ENCODE measurements at regions not wholly inside any gene's neighbourhood (a gene's known extent, or its start where the extent isn't known, plus 50 kb on each side); places are given as distances from the start of the nearest gene placed in this dataset.

GRCh38 chr16:6016530-6017184 lies 919.1 kb upstream of the EEF2KMT start:
- DNase-seq (ENCODE audit: low read depth in 3 of 3) = no peak

DNA sequence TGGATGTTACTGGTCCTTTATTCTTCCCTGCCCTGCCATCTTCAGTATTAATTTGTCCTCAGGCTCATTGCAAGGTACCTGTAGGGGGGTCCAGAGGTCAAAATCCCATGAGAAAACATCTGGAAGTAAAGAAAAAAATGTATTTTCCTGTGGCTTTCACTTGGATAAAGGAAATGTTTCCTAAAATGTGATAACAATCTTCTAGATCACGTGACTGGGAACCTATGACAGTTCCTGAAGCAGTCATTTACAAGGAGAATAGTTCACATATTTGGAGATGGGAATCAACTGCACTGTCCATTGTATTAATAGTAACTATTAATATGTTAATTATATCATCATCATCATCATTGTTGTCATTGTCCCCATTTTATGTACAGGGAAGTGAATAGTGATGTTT lies 915.1 kb upstream of the EEF2KMT start:
- DNase-seq (ENCODE audit: low read depth in 3 of 3) = no peak

DNA sequence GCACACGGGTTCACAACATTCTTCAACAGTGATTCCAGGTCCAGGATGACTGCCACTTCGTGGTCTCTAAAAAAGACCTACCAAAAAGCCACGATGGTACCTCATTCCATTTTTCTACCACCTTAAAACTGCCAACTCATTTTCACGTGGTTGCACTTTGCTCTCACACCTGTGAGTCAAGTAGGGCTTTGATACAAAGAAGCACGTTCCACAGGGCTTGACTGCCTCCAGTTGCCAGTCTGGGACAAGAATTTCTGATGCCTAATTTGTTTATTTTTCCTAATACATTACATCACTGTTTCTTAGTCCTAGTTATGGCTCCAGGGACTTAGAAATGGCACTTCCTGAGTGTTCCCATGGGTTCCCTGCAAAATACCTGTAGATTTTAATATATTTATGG lies 911.6 kb upstream of the EEF2KMT start:
- DNase-seq (ENCODE audit: low read depth in 3 of 3) = no peak

DNA sequence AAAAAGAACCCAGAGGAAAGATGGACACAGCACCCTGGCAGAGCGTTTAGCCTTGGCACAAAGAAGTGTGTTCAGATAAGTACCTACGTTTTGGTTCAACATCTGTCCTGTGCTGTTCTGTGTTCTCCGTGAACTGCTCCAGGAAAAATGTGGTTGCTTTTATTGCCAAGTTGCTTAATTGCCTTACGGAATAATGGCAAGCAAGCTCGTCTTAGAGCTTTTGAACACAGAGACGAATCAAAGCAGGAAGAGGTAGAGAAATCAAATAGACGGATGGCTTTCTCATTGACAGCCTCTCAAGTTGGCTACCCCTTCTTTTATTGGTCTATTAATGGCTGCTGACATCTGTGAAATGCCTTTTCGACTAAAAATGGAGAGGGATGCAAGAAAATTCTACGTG lies 911.1 kb upstream of the EEF2KMT start:
- no peak for DNase-seq (ENCODE audit: low read depth in 3 of 3)

- no peak for DNase-seq (ENCODE audit: low read depth in 3 of 3)
Observed at GRCh38 chr16:5993356-5993755, 895.8 kb upstream of the EEF2KMT start.

GRCh38 chr16:5982979-5983378 lies 885.4 kb upstream of the EEF2KMT start:
- no peak for DNase-seq (ENCODE audit: low read depth in 3 of 3)

- no peak for DNase-seq (ENCODE audit: low read depth in 3 of 3)
Observed at GRCh38 chr16:5979905-5980550, 882.4 kb upstream of the EEF2KMT start.

GRCh38 chr16:5977329-5977728 lies 879.7 kb upstream of the EEF2KMT start:
- no peak for DNase-seq (ENCODE audit: low read depth in 3 of 3)

DNA sequence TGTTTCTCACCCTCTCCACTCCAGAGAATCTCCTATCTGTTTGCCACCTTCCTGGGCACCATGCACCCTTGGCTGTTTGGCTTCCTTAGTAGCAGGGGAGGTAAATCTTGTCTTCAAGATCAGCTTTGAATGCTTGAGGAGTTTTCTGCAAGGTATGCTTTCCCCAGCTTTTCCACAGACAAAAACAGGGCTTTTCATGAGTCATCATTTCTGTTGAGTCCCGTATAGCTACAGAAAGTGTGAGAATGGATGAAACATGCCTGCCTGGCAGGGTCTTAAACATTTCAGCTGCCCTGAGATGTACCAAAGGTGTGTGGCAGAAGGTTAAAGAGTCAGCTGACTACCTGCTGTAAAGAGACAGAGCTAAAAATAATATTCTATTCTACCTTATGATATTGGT lies 875.2 kb upstream of the EEF2KMT start:
- DNase-seq (ENCODE audit: low read depth in 3 of 3) = no peak

GRCh38 chr16:5971924-5972323 lies 874.3 kb upstream of the EEF2KMT start:
- no peak for DNase-seq (ENCODE audit: low read depth in 3 of 3)

DNA sequence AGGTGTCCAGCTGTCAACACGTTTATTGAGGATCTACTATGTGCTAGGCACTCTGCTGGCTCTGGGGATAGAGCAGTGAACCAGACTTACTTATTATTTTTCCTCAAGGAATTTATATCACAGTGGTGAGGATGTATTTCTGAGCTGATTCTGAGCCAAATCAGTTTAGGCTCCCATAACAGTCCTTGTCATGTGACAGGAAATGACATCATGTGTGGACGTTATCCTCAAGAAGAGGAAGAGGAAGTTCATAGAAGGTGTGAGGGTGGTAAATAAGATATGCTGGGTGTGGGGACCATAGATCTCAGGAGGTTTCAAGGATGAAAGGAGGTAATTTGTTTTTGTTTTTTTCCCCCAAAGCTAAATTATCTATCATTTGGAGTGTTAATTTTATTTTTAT lies 873.5 kb upstream of the EEF2KMT start:
- no peak for DNase-seq (ENCODE audit: low read depth in 3 of 3)

DNA sequence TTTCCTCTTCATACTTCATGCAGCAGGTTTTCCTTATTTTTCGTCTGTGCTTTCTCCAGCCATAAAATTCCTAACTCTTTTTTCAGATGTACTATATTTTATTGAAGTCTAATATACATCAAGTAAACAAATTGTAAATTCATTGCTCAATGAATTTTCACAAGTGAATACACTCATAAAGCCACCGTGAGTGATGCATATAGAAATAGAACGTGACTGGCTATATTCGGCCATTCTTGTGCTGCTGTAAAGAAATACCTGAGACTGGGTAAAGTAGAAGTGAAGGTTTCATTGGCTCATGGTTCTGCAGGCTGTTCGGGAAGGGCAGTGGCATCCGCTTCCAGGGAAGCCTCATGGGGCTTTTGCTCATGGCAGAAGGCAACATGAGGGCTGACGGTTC lies 868.4 kb upstream of the EEF2KMT start:
- no peak for DNase-seq (ENCODE audit: low read depth in 3 of 3)

DNA sequence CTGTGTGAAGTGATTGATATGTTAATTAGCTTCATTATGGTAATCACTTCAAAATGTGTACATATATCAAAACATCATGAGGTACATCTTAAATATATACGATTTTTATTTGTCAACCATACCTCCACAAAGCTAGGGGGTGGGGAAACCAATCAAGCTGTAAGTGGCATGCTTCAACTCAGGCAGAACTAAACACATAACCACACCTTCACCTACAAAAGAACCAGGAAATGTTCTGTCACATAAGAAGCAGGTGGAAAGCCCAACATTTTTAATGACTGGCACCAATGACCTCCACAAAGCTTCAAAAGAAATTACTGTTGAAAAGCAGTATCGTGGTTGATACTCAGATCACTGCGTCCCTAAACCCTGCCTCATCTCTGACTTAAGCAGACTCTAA lies 867.7 kb upstream of the EEF2KMT start:
- no peak for DNase-seq (ENCODE audit: low read depth in 3 of 3)

DNA sequence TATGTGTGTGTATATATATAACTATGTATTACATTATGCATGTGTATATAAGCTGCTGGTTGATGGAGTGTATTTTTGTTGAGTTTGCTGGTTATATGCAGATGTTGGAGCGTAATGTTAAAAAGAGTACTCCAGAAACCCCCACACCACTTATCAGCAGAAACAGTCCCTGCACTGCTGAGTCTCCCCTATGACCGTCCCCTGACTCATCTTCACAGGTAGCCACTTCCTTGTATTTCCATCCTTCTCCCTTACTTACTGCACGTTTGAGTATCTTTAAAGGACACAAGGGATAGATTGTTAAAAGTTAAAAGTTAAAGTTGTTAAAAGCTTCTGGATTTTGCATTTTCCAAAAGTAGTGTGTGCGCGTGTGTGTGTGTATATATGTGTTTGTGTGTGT lies 853.9 kb upstream of the EEF2KMT start:
- no peak for DNase-seq (ENCODE audit: low read depth in 3 of 3)

GRCh38 chr16:5944971-5945370 lies 847.4 kb upstream of the EEF2KMT start:
- DNase-seq (ENCODE audit: low read depth in 3 of 3) = no peak

GRCh38 chr16:5938607-5939006 lies 841.0 kb upstream of the EEF2KMT start:
- DNase-seq (ENCODE audit: low read depth in 3 of 3) = no peak

DNA sequence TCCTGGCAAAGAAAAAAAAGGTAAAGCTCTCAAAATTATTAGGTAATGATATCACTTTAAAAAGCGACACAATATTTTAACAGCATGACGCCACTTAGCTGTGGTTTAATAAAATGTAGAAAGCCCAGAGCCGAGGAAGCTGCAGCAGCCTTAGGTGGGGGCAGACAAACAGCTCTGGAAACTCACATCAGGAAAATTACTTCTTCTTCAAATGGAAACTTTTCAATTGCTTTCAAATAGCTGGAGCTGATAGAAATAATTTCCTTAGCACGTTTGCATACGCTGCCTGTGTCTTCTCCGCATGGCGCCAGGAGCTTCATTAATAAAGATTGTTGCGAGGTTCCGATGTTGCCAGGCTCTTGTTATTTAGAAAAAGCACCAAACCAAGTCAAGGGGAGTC lies 835.3 kb upstream of the EEF2KMT start:
- no peak for DNase-seq (ENCODE audit: low read depth in 3 of 3)

- DNase-seq (ENCODE audit: low read depth in 3 of 3) = no peak
Observed at GRCh38 chr16:5928476-5929065, 831.0 kb upstream of the EEF2KMT start.

DNA sequence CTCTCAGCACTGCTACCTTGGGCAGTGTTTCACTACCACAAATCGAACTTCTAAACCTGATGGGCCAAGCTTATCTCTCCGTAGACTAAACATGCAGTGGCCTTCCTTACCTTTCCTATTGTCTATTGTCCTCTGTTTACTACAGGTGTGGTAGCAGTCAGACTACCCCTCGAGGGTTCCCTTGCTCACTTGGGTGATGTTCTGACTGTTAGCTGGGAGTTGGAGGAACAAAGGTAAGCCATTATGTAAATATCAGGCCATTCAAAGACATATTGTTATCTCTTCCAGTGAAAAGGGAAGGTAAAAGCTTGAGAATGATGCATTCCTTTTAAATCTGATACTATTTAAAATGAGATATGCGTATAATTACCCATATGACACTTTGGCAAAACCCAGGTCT lies 828.3 kb upstream of the EEF2KMT start:
- no peak for DNase-seq (ENCODE audit: low read depth in 3 of 3)

DNA sequence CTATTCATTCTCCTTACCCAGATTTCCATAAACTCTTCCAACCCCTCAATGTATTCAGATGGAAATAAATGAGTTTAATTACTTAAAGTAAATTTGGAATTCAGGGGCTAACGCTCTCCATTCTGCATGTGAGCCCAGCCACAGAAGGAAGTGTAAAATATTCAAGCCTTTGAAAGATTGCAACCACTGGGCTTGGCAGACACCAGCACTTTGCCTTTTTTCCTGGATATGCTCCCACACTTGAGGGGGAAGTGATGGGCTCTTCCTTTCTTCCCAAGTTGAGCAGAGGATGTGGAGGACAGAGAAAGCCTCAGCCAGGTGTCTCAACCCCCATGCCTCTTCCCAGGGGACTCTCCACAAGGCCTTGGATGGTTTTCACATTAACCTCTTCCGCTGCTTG lies 825.1 kb upstream of the EEF2KMT start:
- no peak for DNase-seq (ENCODE audit: low read depth in 3 of 3)

DNA sequence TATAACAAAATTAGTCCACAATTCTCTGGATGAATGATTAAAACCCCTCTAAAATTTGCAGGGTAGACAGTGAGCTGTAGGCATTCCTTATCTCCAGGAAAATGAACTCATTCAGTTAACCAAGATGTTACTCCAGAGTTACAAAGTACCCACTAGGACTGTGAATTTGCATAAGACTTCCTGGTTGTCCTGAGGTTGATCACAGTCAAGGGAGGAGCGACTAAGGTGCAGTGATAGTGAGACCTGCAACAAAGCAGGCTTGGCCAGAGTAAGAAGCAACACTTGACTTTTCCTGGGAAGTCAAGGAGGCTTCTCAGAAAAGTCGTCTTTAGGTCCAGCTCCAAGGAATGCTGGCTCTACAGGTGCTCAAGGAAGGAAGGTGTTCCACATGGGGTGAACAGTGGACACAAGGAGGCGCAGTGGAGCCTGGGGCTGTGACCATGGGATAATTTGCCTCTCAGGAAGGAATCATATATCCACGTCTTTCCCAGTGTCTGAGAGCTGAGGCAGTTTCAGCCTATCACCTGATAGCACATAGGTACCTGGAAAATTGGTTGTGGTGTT lies 821.1 kb upstream of the EEF2KMT start:
- DNase-seq (ENCODE audit: low read depth in 3 of 3) = no peak

DNA sequence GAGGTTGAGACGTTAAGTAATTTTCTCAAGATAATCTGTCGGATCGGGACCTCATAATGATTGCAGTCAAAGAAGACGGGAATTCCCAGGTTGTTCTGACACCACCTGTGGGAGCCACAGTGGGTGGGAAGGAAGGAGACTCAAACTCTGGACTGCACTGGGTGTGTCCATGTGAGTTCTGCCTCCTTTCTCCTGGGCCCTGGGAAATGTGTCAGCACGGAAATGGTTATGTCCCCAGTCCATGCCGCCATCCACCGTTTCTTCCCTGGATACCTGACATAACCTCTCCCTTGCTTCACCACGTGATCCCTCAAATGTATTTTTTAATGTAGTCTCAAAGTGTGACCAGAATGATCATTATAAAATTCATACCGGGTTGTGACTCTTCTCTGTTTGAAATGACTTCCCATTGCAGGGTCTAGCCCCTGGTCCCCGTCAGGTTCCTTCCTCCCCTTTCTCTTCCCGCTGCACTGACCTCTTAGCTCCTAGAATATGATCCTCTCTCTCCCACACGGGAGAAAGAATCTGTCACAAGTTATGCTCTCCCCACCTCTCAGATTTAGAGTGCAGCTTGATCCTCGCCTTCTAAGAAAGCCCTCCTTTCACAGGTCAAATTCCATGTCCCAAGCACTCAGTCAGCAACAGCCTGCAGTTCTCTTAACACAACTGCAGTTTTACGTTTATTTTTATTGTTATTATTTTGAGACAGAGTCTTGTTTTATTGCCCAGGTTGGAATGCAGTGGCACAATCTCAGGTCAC lies 820.0 kb upstream of the EEF2KMT start:
- DNase-seq (ENCODE audit: low read depth in 3 of 3) = no peak
